ENCODE measurements at regions not wholly inside any gene's neighbourhood (a gene's known extent, or its start where the extent isn't known, plus 50 kb on each side); places are given as distances from the start of the nearest gene placed in this dataset.

DNA sequence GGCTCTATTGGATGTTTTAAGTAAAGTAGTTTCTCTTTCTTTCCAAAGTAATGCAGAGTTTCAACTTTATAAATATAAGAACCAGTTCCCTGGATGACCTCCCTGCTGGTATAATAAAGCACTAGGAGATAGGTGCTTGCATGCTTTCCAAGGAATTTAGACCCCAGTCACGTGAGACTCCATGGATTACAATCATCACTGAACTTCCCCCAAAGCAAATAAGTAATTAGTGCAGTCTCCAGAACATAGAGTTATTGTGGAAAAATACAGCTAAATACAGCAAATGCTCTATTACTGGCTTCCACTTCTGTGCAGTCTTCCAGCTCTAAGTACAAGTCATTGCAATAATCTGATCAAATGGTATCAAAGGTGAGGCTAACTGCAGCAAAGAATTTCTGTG, 220.2 kb upstream of the STEAP1 start:
- DNase-seq, result no peak

DNA sequence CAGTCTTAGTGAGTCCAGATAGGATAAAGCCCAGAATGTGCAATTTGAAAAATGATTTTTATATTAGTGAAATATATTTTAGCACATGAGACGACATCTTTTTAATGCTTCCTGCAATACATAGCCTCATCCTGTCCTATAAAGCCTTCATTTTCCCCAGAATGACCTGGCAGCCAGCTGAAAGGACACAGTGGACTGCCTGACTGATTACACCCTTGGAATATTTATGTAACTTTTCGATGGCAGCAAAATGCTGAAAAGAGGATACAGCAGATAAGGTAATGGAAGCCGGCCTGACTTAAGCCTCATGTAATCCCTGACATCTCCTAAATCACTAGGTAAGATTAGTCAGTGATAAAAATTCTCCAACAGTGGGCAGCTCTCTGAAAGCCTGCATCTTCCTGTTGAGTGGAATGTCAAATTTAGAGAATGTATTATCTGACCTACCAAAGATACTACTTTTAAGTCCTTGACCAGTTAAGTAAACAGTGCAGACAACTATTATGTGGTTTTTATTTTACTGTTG, 210.7 kb upstream of the STEAP1 start:
- peak; percentile 15 for DNase-seq

DNA sequence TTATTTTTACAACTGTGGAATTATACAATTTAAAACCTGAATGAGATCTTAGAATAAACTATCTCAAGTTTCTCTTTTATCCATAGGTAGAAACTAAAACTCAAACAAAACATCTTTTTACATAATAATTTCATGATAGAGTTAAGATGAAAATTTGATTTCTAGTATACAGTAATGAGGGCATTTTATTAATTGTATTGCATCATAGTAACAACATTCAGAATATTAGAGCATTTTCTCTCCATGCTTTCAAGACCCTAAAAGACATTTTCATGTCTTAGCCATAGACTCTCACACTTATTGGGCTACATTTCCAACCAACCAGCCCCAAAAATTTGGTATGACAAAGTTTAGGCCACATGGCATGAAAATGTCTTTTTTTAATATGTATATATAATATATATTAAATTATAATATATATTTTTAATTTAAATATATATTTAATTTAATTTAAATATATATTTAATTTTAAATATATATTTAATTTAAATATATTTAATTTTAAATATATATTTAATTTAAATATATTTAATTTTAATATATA, 195.7 kb upstream of the STEAP1 start:
- no peak for DNase-seq

DNA sequence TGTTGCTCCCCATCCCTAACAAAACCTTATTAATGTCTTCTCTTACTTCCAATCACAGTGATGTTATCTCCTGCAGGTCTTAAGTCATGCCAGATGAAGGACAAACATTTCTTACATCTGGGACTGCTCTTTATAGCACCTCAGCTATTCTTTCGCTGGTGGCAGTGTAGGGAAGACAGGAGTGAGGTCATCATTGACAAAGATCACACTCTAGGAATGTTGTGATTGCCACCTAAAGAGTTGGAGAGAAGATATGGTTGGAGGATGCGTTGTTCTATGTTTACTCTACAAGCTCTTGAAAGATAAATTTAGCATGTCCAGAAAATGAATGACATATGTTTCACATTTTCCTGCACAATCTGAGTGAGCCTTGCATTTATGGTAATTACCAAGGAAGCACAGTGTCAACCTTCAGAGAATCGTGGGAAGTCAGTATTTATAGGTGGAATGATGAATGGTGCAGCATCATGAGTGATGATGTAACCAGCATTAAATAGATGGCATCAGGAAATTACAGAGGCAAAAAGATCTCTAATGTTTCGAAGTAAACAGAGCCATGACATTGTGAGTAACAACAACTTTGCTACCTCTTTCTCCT, 188.1 kb upstream of the STEAP1 start:
- peak; percentile 87 for DNase-seq

GRCh38 chr7:89975577-89975976, 178.7 kb upstream of the STEAP1 start:
- DNase-seq, result no peak

GRCh38 chr7:89987665-89988064, 166.6 kb upstream of the STEAP1 start:
- DNase-seq, result no peak

DNA sequence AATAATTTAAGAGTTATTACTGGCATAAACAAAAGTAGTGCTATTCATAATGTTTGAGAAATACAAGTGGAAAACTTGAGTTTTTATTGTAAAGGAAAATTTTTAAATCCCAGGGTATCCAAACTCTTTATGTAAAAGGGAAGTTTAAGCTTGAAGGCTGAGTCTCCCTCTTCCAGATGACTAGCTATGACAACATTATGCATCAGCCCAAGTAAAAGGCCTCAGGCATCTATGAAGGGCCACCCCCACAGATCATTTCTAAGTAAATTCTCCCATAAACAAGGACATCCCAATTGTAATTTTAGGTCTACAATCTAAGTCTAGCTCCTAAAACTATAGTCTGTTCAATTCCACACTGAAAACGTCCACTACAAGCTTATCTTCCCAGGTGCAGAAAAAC, 166.2 kb upstream of the STEAP1 start:
- DNase-seq, result no peak

DNA sequence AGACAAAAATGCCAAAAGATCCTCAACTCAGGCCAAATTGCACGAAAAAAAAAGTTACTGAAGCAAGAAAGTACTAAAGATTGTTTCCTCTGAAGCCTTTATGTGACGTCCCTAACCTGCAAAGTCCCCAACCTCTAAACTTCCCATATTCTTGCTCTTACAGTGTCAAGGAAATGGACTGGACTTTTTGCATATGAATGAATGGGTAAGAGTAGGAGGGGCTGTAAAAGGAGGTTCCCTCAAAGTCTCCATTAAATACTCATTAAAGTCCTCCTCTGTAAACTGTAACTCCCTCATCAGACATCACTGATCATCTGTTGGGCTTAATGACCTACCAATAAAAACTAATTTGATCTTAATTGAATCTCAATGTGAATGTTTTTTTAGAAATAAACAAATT, 164.8 kb upstream of the STEAP1 start:
- no peak for DNase-seq

- DNase-seq, result no peak
Observed at GRCh38 chr7:89994483-89994882, 159.8 kb upstream of the STEAP1 start.

GRCh38 chr7:89998554-89998953, 155.7 kb upstream of the STEAP1 start:
- DNase-seq, result no peak

GRCh38 chr7:90005836-90006235, 148.4 kb upstream of the STEAP1 start:
- no peak for DNase-seq

- no peak for DNase-seq
Observed at GRCh38 chr7:90007001-90007654, 147.1 kb upstream of the STEAP1 start.

GRCh38 chr7:90007831-90008230, 146.4 kb upstream of the STEAP1 start:
- DNase-seq, result no peak

GRCh38 chr7:90022213-90022612, 132.1 kb upstream of the STEAP1 start:
- DNase-seq, result no peak

DNA sequence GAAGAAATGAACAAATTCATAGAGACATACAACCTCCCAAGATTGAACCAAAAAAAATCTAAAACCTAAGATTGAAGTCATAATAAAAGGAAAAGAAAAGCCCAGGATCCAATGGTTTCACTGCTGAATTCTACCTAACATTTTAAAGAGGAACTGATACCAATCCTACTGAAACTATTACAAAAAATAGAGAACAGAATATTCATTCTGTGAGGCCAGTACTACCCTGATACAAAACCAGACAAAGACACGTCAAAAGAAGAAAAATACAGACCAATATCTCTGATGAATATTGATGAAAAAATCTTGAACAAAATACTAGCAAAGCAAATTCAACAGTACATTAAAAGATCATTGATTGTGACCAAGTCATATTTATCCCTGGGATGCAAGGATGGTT, 128.5 kb upstream of the STEAP1 start:
- DNase-seq, result no peak

DNA sequence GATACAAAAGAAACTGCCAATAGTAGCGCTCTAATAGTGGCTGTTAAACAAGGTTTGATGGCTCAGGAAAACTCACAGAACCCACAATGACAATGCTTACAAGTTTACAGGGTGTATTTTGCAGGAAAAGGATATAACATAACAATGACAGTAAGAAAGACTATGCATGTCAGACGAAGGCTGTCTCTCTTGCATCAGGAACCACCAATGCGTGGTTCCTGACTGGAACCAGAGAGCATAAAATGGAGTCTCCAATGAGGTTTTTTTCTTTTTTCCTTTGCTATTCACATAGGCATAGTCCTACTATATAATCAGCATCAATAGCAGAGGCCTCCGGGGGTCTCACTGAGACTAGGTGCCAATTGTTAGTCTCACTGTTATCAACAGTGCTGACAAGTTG, 120.4 kb upstream of the STEAP1 start:
- no peak for DNase-seq

GRCh38 chr7:90053094-90053493, 101.2 kb upstream of the STEAP1 start:
- DNase-seq, result no peak

DNA sequence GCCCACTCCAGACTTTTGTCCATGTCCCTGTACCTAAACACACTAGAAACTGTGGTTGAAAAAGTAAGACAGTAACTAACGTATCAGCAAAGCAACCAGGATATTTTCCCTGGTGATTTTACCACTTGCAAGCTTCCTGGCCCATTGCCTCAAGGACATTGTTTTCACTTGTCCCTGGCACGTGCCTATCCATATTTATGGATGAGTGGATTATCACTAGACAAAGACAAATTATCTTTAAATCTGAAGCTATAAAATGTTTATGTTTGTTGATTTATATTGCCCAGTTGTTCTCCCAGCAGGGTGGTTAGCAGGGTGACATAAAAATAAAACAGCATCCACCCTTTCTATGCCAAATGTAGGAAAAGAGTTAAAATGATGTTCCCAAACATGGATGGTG, 93.2 kb upstream of the STEAP1 start:
- no peak for DNase-seq

DNA sequence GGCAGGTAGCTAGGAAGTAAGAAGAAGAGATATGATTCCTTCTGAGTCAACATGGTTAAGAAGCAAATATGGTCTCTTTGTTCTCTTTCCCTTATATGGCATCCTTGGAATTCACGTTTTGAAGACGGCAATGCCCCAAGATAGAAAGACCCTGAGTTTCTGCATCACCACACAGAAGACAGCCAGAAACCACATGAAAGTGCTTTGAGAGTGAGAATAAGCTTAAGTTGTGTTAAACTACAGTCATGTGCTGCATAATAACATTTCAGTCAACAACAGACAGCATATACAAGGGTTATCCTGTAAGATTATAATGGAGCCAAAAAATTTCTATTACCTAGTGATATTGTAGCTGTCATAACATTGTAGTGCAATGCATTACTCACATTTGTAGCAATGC, 89.9 kb upstream of the STEAP1 start:
- DNase-seq, result no peak

- no peak for DNase-seq
Observed at GRCh38 chr7:90067171-90067570, 87.1 kb upstream of the STEAP1 start.

DNA sequence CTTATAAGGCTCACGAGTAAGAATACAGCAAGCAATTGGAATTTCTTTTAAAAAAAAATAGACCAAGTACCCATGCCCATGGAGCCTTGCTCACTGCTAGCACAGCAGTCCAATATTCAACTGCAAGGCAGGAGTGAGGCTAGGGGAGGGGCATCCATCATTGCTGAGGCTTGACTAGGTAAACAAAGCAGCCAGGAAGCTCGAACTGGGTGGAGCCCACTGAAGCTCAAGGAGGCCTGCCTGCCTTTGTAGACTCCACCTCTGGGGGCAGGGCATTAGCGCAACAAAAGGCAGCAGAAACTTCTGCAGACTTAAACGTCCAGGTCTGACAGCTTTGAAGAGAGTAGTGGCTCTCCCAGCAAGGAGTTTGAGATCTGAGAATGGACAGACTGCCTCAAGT, 84.0 kb upstream of the STEAP1 start:
- peak; percentile 85 for DNase-seq

- DNase-seq, result peak; percentile 10
Observed at GRCh38 chr7:90078921-90079320, 75.3 kb upstream of the STEAP1 start.

- DNase-seq, result peak; percentile 23
Observed at GRCh38 chr7:90081621-90082020, 72.6 kb upstream of the STEAP1 start.

- DNase-seq, result no peak
Observed at GRCh38 chr7:90092506-90092905, 61.8 kb upstream of the STEAP1 start.

GRCh38 chr7:90094030-90094429, 60.2 kb upstream of the STEAP1 start:
- no peak for DNase-seq

Measured in DMS53 (cell line).